Activated T-cell treated with anti-CD3 and anti-CD28 coated beads, Interleukin-2, amount 50 U/mL, for 4 hours (primary cell): ENCODE measurements at regions not wholly inside any gene's neighbourhood (a gene's known extent, or its start where the extent isn't known, plus 50 kb on each side); places are given as distances from the start of the nearest gene placed in this dataset.

Source experiments
- ATAC-seq, 2 donors: fragments of 200-7000 bp; cut with Tn5 transposase; one replicate each; pipeline ENCODE4 v1.10.0; 2021
- DNase-seq: peaks from one replicate; pipeline ENCODE4 v3.0.0-alpha.2; 2020
- H3K27me3 Mint-ChIP-seq: one replicate; pipeline ENCODE4 v1.8.0; 2021; ENCODE audit warnings: low read depth, mixed read lengths
- H3K36me3 Mint-ChIP-seq: one replicate; pipeline ENCODE4 v1.8.0; 2022; ENCODE audit warnings: mixed read lengths; ENCODE audit not compliant: insufficient read depth
- H3K4me1 Mint-ChIP-seq: one replicate; pipeline ENCODE4 v1.8.0; 2021; ENCODE audit warnings: low read depth, mixed read lengths
- H3K4me3 Mint-ChIP-seq: one replicate; pipeline ENCODE4 v1.8.0; 2021; ENCODE audit warnings: mild to moderate bottlenecking, moderate library complexity, mixed read lengths
- H3K9me3 Mint-ChIP-seq: one replicate; pipeline ENCODE4 v1.8.0; 2021; ENCODE audit warnings: mixed read lengths

DNA sequence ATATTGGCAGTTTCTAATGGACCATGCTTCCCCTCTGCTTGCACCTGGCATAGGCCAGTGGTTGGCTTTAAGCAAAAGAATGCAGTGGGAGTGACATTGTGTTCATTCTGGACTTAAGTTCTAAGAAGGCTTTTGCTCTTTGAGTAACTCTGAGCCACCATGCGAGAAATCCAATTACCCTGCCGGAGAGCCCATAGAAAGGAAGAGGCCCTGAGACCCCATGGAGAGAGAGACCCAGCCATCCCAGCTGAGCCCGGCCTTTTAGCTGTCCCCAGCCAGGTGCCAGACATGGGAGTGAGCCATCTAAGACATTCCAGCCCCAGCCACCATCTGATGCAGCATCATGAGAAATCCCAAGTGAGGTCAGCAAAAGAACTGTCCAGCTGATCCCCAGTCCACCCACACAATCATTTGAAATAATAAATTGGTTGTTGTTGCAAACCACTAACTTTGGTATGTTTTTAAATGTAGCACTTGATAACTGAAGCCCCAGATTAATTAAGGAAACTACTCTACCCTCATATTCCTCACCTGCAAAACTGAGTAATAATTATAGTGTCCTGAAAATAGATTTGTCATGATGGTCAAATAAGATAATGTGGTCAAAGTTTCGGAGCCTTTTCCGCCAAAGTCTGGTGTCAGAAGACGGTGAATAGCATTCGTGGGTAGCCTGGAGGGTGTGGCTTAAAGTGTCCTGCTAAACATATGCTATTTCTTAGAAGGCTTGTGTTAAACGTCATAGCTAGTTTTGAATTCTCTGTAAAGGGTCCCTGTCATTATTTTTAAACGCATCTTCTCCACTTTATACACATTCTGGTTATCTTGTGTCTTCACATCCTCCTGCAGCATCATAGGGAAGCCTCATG is 166.6 kb upstream of the PELI2 start:
- Mint-ChIP-seq H3K4me3 (no peak overlapping the region), H3K36me3 (no peaks in the 10 kb centered on the region), H3K9me3 (no peaks in the 10 kb centered on the region), H3K27me3 (peaks cover 3% of the 10 kb centered on the region), H3K4me1 (no peaks in the 10 kb centered on the region)
- no peak for DNase-seq
- no peak for ATAC-seq

DNA sequence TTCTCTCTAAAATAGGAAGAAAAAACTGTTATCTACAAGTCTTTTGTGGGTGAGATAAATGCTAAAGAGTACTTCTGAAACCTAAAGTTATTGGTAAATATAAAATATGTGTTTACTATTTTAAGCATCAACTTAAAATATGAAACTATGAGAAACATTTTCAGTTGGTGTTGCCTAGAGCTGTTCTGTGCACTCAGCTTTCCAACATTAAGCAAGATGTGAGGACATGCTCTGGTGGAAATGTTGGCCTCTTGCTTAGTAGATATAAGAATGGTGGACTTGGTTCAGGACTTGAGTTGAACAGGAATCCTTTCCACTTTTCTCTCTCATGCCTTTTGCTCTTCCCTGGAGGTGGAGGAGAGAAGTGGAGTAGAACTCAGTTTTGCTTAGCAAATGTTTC is 164.1 kb upstream of the PELI2 start:
- no peak for DNase-seq
- no peaks in the 10 kb centered on the region for H3K4me1 Mint-ChIP-seq
- ATAC-seq, result no peak
- H3K27me3 Mint-ChIP-seq, result peaks cover 6% of the 10 kb centered on the region
- H3K4me3 Mint-ChIP-seq, result no peak overlapping the region
- no peaks in the 10 kb centered on the region for H3K9me3 Mint-ChIP-seq
- H3K36me3 Mint-ChIP-seq, result no peaks in the 10 kb centered on the region

DNA sequence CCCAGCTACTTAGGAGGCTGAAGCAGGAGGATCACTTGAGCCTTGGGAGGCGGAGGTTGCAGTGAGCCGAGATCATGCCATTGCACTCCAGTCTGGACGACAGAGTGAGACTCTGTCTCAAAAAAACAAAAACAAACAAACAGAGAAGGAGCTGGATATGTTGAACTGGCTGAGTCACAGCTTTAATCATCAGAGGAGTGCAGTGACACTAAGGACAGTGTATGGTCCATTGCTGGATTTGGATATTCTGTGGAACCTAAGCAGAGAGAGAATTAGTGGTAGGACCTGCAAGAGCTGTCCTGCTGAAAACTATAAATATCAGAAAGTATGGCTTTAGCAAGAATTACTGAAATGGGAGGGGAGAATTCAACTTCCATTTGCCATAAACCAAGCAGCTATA is 163.0 kb upstream of the PELI2 start:
- no peak for ATAC-seq
- peaks cover 5% of the 10 kb centered on the region for H3K27me3 Mint-ChIP-seq
- no peaks in the 10 kb centered on the region for H3K4me1 Mint-ChIP-seq
- H3K9me3 Mint-ChIP-seq, result no peaks in the 10 kb centered on the region
- DNase-seq, result no peak
- no peak overlapping the region for H3K4me3 Mint-ChIP-seq
- H3K36me3 Mint-ChIP-seq, result no peaks in the 10 kb centered on the region

DNA sequence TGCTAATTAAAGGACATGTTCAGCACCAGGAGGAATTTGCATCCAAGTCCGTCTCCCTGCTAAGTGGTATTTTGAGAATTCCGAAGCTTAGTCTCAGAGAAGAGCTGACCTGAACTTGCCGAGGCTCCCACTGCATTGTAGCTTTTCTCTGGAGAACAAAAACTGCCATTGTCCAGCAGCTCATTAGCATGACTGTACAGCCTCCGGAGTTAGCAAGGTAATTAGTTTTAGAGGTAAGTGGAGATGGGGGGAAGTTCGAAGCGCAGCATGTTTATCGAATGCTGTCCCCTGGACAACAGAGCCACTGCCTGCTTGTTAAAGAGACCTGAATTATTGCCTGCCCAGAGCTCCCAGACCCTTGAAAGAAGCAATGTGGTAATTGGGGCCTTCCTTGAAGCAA is 160.3 kb upstream of the PELI2 start:
- no peaks in the 10 kb centered on the region for H3K9me3 Mint-ChIP-seq
- ATAC-seq (no peak), DNase-seq (no peak)
- H3K36me3 Mint-ChIP-seq, result no peaks in the 10 kb centered on the region
- H3K4me1 Mint-ChIP-seq, result no peaks in the 10 kb centered on the region
- no peak overlapping the region for H3K4me3 Mint-ChIP-seq
- peaks cover 3% of the 10 kb centered on the region for H3K27me3 Mint-ChIP-seq

DNA sequence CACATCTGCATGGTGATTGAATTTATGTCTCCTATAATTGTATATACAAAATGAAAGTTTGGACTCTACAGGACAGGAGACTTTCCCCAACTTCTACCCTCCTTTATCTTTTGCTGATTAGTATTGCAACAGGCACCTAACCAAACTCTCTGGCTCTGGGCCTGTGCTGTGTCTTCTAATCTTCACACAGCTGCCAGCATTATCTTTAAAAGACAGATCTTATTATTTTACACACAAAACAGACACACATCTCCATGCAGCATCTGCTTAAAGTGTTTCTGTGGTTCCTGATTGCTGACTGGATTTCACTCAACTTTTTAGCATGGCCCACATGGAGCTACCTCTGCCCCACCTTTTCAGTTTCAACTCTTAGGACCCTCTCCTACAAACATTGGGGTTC is 154.9 kb upstream of the PELI2 start:
- H3K27me3 Mint-ChIP-seq, result peaks cover 3% of the 10 kb centered on the region
- no peak overlapping the region for H3K4me3 Mint-ChIP-seq
- DNase-seq (no peak), ATAC-seq (no peak)
- H3K36me3 Mint-ChIP-seq, result no peaks in the 10 kb centered on the region
- no peaks in the 10 kb centered on the region for H3K4me1 Mint-ChIP-seq
- H3K9me3 Mint-ChIP-seq, result no peaks in the 10 kb centered on the region

DNA sequence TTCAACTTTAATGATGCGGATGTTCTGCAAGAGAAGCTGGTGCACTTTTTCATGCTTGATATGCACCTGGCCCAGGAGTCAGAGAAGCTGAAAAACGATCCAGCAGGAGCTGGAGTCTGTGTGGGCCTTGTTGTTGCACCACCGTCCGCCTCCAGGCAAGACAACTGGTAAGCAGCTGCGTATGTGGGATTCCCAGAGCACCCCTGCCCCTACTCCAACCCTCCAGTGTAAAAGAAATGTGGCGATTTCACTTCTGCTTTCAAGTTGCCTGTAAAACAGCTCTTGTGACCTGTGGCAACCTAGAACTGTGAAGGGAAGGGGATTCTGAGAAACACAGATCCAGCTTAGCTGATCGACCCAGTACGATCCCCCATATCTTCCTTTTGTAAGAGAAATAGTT is 154.1 kb upstream of the PELI2 start:
- Mint-ChIP-seq H3K4me3 (no peak overlapping the region), H3K9me3 (no peaks in the 10 kb centered on the region), H3K36me3 (no peaks in the 10 kb centered on the region), H3K4me1 (no peaks in the 10 kb centered on the region), H3K27me3 (peaks cover 2% of the 10 kb centered on the region)
- ATAC-seq (no peak), DNase-seq (no peak)

DNA sequence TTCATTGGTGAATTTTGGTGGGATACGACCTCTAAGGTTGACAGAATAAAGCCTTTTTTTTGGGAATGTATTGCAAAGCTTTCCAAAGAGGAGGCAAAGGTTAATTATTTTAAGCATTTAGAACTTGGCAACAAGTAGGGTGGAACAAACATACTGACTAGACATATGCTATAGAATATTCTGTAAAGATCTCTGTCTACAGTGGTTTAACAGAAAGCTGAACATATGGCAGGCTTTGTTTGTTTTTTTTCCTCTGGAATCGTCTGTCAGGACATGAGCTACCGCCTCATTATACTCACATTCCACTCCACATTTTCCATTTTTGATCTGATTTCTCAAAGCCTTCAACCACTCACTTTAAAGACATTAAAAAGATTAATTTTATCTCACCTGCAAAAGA is 153.4 kb upstream of the PELI2 start:
- Mint-ChIP-seq H3K4me1 (no peaks in the 10 kb centered on the region), H3K4me3 (no peak overlapping the region), H3K9me3 (no peaks in the 10 kb centered on the region), H3K36me3 (no peaks in the 10 kb centered on the region), H3K27me3 (peaks cover 2% of the 10 kb centered on the region)
- DNase-seq, result no peak
- ATAC-seq, result no peak

DNA sequence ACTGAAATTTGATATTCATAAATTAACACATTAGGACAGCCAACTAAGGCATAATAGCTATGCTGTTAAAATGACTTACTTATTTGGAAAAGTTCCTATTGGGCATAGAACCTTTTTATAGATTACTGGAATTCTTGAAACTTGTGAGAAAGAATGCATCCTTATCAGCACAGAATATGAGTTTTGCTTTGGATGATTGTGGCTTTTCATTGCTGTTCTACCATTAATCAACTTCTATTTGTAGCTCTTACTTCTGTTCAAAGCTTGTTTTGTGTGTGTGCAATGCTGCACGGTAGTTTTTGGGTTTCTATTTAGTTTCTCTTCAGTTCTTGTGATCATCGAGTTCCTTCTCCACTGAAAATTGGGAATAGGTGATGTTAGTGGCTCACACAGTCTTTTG is 152.4 kb upstream of the PELI2 start:
- no peak for DNase-seq
- Mint-ChIP-seq H3K27me3 (peaks cover 5% of the 10 kb centered on the region), H3K36me3 (no peaks in the 10 kb centered on the region), H3K9me3 (no peaks in the 10 kb centered on the region), H3K4me3 (no peak overlapping the region), H3K4me1 (no peaks in the 10 kb centered on the region)
- ATAC-seq, result no peak

DNA sequence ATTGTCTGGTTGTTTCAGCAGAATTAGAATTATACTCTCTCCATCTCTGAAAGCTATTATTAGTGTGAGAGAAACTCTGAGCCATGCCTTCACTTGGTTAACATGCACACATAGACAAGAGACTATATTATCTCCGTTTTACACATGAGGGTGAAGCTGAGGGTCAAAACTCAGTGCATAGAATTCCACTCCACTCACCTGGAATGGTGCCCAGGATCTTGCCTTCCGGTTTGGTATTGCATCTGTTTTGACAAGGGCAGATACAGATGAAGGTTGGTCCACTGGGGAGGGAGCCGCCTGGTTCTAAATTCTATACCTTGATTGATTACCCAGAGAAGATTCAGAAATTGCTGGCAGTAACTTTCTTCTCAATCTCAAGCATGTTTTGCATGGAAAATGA is 149.5 kb upstream of the PELI2 start:
- Mint-ChIP-seq H3K4me1 (no peaks in the 10 kb centered on the region), H3K36me3 (no peaks in the 10 kb centered on the region), H3K27me3 (peaks cover 11% of the 10 kb centered on the region), H3K4me3 (no peak overlapping the region), H3K9me3 (no peaks in the 10 kb centered on the region)
- DNase-seq (no peak), ATAC-seq (no peak)

DNA sequence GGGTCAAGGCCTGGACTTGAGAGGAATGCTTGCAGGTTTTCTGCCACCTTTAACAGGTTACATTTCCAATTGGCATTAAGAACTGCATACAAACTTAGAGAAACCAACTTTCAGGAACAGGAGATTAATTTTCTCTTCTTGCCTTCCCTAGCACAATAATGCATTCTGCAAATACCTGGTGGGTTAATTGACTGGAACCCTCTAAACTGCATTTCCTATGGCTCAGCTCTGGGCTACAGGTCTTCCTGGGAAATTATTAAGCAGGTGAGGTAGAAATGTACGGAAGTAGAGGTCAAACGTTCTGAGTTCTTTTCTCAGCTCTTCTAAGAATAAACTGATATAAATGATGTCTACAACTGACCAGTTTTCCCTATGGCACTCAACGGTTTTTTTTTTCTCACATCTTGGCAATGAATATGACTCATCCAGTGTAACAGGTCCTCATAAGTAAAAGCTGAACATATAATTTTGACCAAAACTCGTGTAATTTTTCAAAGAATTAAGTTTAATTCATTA is 144.9 kb upstream of the PELI2 start:
- ATAC-seq (no peak), DNase-seq (no peak)
- Mint-ChIP-seq H3K9me3 (no peaks in the 10 kb centered on the region), H3K4me3 (no peak overlapping the region), H3K36me3 (no peaks in the 10 kb centered on the region), H3K4me1 (no peaks in the 10 kb centered on the region), H3K27me3 (peaks cover 9% of the 10 kb centered on the region)

DNA sequence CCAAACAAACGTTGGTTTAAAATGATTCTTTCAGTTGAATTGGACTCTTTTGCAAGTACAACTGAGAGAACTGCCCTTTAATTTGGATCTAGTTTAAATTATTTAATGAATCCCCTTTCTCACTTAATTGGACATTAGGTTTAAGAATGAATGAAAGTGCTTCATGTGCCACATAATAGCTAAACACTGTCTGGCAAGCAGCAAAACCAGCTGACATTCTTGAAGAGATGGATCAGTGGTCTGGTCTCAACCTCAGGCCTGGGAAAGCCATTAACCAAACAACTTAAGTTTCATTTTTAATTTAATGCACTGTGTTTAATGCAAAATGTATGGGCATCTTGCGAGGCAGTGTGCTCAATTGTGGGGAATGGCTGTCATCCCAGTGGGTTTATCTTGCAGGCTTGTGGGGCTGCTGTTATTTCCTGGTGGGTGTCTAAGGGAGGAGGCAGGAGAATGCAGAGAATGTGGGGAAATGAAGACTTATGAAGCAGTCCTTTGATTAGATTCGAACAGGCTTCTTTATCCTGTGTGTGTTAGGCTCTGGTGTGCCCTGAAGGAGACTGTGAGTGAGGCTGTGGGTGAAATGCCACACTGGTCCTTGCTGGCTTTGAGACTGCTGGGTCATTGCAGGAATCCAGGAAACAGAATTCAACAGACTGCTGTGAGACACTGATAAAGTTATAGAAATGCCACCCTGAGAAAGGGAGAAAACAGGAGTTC is 144.1 kb upstream of the PELI2 start:
- Mint-ChIP-seq H3K4me1 (no peaks in the 10 kb centered on the region), H3K9me3 (no peaks in the 10 kb centered on the region), H3K4me3 (no peak overlapping the region), H3K27me3 (peaks cover 9% of the 10 kb centered on the region), H3K36me3 (no peaks in the 10 kb centered on the region)
- DNase-seq (no peak), ATAC-seq (no peak)

DNA sequence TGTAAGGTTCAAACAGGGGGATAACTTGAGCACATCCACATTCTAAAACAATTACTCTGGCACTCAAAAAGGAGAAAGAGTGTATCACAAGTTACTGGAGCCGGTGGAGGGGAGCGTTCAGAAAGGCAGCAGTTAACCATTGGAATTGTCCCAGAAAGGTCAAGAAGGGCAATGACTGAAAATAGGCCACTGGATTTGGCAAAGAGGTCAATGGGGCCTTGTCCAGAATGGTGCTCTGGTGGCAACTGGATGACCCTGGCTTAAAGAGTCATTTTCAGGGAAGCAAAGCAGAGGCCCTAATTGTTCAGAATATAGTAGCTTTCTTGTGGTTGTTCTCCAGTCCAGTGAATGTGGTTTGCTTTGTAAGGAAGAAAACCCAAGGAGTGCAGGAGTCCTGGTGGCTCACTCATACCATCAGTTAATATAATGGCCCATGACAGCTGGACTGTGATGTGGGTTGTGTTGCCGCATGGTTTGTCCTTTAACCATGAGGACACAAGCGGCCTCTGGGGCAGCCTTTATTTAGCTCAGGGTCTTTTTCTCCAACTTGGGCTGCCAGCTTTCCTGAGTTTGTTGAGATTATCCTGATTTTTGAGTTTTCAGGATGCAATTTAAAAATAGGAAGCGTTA is 142.8 kb upstream of the PELI2 start:
- Mint-ChIP-seq H3K36me3 (no peaks in the 10 kb centered on the region), H3K9me3 (peaks cover 3% of the 10 kb centered on the region), H3K4me3 (no peak overlapping the region), H3K27me3 (peaks cover 9% of the 10 kb centered on the region), H3K4me1 (peaks cover 2% of the 10 kb centered on the region)
- no peak for ATAC-seq
- no peak for DNase-seq

DNA sequence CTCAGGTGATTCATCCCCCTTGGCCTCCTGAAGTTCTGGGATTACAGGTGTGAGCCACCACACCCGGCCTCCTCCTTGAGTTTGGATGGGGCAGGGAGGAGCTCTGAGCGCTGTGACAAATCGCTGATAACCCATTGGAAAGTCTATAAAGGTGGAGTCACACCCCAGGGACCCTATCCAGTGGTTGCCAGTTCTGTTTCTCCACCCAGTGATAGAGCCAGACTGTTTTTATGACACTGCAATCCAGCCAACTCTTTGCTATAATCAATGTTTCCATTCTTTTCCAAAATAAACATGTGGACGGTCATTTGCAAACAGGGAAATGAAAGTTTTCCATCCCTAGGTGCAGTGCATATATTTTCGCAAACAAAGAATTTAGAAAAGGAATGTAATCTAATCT is 142.0 kb upstream of the PELI2 start:
- no peak for DNase-seq
- peaks cover 6% of the 10 kb centered on the region for H3K9me3 Mint-ChIP-seq
- H3K4me1 Mint-ChIP-seq, result peaks cover 4% of the 10 kb centered on the region
- peaks cover 3% of the 10 kb centered on the region for H3K27me3 Mint-ChIP-seq
- H3K36me3 Mint-ChIP-seq, result no peaks in the 10 kb centered on the region
- no peak overlapping the region for H3K4me3 Mint-ChIP-seq
- ATAC-seq, result no peak

DNA sequence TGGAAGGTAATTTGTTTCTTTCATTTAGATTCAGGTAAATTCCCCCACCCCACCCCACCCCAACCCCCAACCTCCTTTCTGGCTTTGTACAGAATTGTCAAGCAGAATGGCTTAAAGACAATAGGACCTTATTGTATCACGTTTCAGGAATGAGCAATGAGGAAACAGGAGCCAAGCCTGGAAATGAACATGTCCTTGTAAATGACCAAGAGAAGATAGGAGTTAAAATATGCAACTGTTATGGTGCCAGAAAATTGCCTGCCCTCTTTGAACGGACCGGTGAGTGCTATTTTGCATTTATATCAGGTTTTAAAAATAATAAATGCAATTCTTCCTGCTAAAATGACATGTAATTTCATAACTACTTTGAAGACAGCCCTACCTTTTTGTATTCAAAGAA is 141.6 kb upstream of the PELI2 start:
- no peak overlapping the region for H3K4me3 Mint-ChIP-seq
- peaks cover 4% of the 10 kb centered on the region for H3K4me1 Mint-ChIP-seq
- DNase-seq, result no peak
- H3K36me3 Mint-ChIP-seq, result no peaks in the 10 kb centered on the region
- peaks cover 3% of the 10 kb centered on the region for H3K27me3 Mint-ChIP-seq
- peaks cover 6% of the 10 kb centered on the region for H3K9me3 Mint-ChIP-seq
- ATAC-seq, result no peak
